ENCODE measurements at regions not wholly inside any gene's neighbourhood (a gene's known extent, or its start where the extent isn't known, plus 50 kb on each side); places are given as distances from the start of the nearest gene placed in this dataset.
"Not testable (repeated sequence)": the region's sequence is repeated elsewhere in the genome, so short reads cannot be mapped to it uniquely, and the experiment has no call there.

DNA sequence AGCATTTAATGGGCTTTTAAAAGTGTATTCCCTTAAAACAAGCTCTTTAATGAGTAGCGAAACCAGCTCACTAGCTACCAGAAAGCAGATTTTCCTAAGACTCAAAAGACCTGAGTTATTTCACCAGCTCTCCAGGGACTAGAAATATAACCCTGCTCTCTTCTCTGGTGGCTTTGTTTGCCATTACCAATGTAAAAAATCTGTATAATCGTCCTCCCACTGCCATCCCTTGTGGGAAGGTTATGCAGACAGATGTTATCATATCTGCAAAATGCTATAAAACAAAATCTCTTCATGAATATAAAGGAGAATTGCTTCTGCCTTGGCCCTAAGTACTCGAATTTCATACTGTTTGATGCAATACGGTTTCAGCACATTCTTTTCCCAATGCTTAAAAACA, 335.2 kb downstream of the NUP35 start:
- TF ChIP-seq, protein P1, sequence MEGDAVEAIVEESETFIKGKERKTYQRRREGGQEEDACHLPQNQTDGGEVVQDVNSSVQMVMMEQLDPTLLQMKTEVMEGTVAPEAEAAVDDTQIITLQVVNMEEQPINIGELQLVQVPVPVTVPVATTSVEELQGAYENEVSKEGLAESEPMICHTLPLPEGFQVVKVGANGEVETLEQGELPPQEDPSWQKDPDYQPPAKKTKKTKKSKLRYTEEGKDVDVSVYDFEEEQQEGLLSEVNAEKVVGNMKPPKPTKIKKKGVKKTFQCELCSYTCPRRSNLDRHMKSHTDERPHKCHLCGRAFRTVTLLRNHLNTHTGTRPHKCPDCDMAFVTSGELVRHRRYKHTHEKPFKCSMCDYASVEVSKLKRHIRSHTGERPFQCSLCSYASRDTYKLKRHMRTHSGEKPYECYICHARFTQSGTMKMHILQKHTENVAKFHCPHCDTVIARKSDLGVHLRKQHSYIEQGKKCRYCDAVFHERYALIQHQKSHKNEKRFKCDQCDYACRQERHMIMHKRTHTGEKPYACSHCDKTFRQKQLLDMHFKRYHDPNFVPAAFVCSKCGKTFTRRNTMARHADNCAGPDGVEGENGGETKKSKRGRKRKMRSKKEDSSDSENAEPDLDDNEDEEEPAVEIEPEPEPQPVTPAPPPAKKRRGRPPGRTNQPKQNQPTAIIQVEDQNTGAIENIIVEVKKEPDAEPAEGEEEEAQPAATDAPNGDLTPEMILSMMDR (IDR thresholded peaks at IDR 0.05; ENCODE audit: control insufficient read depth, extremely low read depth, insufficient read depth) = no peak
- H3K4me3 ChIP-seq (ENCODE audit: low read depth, low read length) = no peak overlapping the region
- DNase-seq (ENCODE audit: low read depth) = no peak

DNA sequence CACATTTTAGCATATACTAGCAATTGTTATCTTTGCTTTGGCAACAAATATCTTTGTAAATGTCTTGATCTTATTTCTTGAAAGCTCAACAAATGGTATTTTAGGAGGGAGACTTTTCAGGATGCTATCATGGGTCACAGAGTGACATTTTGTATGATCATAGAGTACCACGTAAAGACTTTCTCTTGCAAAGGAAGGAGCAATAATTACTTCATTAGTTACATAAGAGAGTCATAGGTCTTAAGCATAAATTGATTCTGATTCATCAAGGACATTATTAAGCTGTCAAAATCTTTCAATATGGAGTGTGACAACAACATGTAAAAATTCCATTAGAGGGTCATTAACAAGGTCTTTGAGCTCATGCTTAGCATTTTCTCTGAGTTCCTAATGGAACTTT, 339.6 kb downstream of the NUP35 start:
- TF ChIP-seq, protein P1 (IDR thresholded peaks at IDR 0.05; ENCODE audit: control insufficient read depth, extremely low read depth, insufficient read depth) = no peak
- no peak overlapping the region for H3K4me3 ChIP-seq (ENCODE audit: low read depth, low read length)
- no peak for DNase-seq (ENCODE audit: low read depth)

DNA sequence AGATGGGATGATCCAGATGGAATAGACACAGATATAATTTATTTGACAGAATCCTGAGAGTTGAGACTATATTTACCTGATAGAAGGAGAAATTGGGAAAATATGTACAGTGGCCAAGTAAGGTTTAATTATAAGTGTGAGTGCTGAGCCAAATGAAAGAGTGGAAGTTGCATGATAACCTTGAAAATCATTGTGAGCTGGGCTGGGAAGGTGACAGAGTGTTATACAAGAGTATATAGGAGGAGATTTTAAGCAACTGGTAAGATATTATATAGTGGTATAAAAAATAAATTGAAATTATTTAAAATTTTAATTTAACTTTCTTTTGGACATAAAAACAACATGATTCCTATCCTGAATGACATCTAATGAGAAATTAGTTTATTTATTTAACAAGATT, 340.8 kb downstream of the NUP35 start:
- no peak overlapping the region for H3K4me3 ChIP-seq (ENCODE audit: low read depth, low read length)
- no peak for DNase-seq (ENCODE audit: low read depth)
- TF ChIP-seq, protein P1 (IDR thresholded peaks at IDR 0.05; ENCODE audit: control insufficient read depth, extremely low read depth, insufficient read depth) = no peak

DNA sequence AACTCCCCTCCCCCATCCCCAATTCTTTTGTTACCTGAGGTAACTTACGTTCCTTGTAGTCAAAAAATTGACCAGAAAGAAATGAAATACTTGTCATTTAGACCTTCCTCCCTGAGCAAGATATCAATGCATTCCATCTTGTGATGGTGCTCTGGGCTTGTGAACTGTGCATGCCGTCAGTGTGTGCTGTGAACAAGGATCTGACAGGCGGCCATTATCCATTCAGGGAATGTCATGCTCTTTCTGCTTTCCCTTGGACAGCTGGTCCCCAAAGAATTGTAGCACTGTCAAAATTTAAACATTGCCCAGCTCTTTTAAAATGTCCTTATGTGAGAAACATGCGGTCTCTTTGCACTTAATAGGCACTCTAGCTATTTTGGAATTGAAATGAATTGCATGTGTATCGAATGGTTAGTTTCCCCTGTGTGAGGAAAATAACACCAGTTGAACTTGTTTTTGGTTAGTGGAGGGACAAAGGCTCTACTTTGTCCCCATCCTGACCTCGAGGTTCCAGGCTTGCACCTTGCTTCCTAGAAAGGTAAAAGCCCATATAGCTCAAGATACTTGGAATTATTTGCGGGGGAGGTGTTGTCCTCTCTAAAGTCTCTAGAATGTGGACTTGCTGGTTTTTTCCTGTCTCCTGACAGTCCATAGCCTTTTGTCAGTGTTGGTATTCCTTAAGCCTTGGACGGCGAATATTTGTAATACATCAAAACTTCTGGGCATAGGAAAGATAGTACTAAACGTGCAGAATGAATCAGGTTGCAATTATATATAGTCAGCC, 350.9 kb downstream of the NUP35 start:
- DNase-seq (ENCODE audit: low read depth) = no peak
- no peak overlapping the region for H3K4me3 ChIP-seq (ENCODE audit: low read depth, low read length)
- TF ChIP-seq, protein P1 (IDR thresholded peaks at IDR 0.05; ENCODE audit: control insufficient read depth, extremely low read depth, insufficient read depth) = no peak

DNA sequence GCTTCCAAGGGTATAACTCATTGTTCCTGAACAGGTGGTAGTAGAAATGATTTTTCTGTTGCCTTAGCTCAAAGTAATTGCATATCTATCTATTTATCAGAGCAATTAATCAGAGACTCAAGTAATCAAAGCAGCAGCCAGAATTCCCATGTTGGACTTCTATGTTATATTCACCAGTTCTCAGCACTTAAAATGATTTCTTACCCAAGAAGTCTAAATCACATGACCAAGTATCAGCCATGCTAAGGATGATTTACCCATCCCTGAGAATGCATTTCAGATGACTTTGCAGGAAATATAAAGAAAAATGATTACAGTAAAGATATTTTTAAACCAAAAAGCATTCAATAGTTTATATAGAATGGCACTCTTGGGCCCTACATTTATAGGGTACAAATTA, 352.2 kb downstream of the NUP35 start:
- TF ChIP-seq, protein P1 (IDR thresholded peaks at IDR 0.05; ENCODE audit: control insufficient read depth, extremely low read depth, insufficient read depth) = no peak
- DNase-seq (ENCODE audit: low read depth) = no peak
- no peak overlapping the region for H3K4me3 ChIP-seq (ENCODE audit: low read depth, low read length)

DNA sequence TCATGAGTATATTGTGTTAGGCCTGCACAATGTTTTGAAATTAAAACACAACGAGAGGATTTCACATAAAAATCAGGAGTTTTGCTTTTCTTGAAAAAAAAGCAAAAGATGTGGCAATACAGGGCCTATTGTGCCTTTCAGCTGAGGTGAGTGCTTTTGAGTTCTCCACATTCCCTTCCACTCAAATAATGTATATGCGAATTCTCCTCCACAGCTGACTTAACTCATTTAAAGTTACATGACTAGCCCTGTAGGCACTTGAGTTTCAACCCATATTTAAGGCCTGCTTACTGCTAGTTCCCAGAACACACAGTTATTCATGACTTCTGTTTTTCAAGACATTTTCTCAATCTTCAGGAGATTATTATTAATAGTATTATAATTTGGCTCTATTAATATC, 353.1 kb downstream of the NUP35 start:
- TF ChIP-seq, protein P1 (IDR thresholded peaks at IDR 0.05; ENCODE audit: control insufficient read depth, extremely low read depth, insufficient read depth) = no peak
- DNase-seq (ENCODE audit: low read depth) = no peak
- H3K4me3 ChIP-seq (ENCODE audit: low read depth, low read length) = no peak overlapping the region

DNA sequence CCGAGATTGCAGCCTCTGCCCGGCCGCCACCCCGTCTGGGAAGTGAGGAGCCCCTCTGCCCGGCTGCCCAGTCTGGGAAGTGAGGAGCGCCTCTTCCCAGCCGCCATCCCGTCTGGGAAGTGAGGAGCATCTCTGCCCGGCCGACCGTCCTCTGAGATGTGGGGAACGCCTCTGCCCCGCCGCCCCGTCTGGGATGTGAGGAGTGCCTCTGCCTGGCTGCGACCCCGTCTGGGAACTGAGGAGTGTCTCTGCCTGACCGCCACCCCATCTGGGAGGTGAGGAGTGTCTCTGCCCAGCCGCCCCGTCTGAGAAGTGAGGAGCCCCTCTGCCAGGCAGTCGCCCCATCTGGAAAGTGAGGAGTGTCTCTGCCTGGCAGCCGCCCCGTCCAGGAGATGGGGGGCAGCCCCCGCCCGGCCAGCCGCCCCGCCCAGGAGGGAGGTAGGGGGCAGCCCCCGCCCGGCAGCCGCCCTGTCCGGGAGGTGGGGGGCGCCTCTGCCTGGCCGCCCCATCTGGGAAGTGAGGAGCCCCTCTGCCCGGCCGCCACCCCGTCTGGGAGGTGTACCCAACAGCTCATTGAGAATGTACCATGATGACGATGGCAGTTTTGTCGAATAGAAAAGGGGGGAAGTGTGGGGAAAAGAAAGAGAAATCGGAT, 354.8 kb downstream of the NUP35 start:
- not testable (repeated sequence) for DNase-seq (ENCODE audit: low read depth); H3K4me3 ChIP-seq (ENCODE audit: low read depth, low read length)

Data from LNCaP clone FGC (cell line).